Astrocyte of the spinal cord (primary cell): ENCODE measurements at regions not wholly inside any gene's neighbourhood (a gene's known extent, or its start where the extent isn't known, plus 50 kb on each side); places are given as distances from the start of the nearest gene placed in this dataset.
"Not testable (repeated sequence)": the region's sequence is repeated elsewhere in the genome, so short reads cannot be mapped to it uniquely, and the experiment has no call there.

ENCODE experiments used
- DNase-seq: peaks from one replicate; pipeline ENCODE4 v3.0.0; 2011; ENCODE audit warnings: low read depth, low spot score
- H3K4me3 ChIP-seq: 2 replicates; pipeline ENCODE4 v1.5.1; 2011; ENCODE audit warnings: low read depth, mild to moderate bottlenecking, low read length, moderate library complexity
- in situ Hi-C: cut with HindIII; loops from 2 replicates; pipeline ENCODE4 v1.10.0; 2017; ENCODE audit warnings: low sequenced_read_pairs
- TF ChIP-seq, protein P1 (sequence below): IDR thresholded peaks from 2 replicates; pipeline ENCODE4 v1.5.1; 2012; ENCODE audit warnings: low read depth, mild to moderate bottlenecking, low read length, inconsistent platforms

DNA sequence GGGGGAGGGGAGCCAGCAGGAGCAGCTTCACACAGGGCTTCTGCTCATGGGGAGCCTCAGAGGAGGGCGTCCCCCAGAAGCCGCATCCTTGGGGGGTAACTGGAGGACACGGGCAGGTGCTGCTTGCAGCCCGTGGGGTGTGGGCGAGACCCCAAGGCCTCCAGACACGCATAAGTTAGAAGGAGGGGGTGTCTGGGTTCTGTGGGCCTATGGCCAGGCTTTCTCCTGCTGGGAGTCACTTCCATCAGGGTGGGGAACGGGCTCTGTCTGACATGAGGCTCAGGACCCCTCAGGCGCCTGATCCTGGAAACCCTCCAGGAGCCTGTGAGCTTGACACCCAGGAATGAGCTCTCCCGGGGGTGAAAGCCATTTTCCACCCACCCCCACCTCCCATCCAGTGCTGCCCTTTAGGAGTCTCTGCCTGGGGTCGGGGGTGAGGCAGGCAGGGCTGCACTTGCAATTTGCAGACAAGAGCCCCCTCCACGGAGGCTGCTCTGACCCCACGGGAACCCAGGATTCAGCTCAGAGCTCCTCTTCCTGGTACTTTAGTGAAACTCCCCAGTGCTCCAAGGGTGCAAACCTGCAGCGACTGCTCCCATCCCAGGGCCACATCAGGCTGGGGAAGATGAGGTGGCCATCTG, 325.7 kb downstream of the ADGRD1 start:
- no peak for DNase-seq

DNA sequence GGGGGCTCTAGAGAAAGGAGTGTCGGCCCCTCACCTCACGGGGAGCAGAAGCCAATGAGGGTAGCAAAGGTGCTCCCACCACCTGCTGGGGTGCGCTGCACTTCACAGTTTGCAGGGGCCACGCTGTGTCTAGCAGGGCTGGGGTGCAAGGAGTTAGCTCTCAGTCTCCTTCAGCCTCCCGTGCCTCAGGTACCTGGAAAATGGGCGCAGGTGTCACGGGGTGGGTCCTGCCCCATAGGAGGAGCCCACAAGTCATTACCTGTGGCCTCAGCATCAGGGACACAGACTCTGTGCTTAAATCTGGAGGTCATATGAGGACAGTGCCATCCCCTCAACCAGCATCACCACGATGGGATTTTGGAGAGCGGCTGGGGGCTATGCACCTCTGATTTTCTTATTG, 326.7 kb downstream of the ADGRD1 start:
- no peak for DNase-seq
- TF ChIP-seq, protein P1, sequence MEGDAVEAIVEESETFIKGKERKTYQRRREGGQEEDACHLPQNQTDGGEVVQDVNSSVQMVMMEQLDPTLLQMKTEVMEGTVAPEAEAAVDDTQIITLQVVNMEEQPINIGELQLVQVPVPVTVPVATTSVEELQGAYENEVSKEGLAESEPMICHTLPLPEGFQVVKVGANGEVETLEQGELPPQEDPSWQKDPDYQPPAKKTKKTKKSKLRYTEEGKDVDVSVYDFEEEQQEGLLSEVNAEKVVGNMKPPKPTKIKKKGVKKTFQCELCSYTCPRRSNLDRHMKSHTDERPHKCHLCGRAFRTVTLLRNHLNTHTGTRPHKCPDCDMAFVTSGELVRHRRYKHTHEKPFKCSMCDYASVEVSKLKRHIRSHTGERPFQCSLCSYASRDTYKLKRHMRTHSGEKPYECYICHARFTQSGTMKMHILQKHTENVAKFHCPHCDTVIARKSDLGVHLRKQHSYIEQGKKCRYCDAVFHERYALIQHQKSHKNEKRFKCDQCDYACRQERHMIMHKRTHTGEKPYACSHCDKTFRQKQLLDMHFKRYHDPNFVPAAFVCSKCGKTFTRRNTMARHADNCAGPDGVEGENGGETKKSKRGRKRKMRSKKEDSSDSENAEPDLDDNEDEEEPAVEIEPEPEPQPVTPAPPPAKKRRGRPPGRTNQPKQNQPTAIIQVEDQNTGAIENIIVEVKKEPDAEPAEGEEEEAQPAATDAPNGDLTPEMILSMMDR = no peak
- in situ Hi-C loops = no loop called here
- no peak overlapping the region for H3K4me3 ChIP-seq

More for the DNA sequence above, 325.7 kb downstream of the ADGRD1 start:
- in situ Hi-C loops = no loop called here
- TF ChIP-seq, protein P1 = no peak
- H3K4me3 ChIP-seq = no peak overlapping the region

DNA sequence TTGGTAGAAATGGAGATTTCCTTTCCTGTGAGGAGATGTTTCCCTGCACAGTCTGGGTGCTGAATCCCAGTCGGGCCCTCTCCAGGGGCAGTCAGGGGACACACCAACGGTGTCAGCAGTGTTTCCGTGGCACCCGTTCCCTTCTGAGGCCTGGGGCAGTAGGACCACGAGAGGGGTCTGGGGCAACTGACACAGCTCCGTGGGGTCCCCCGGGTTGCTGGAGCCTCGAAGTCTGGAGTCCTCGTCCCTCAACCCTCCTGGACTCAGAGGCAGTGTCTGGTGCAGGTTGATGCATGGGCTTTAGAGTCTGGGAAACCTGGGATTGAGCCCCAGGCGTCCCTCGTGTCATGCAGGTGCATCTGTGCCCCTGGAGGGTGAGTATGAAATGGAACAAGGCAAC, 327.3 kb downstream of the ADGRD1 start:
- DNase-seq = no peak
- in situ Hi-C loops = no loop called here
- TF ChIP-seq, protein P1 = no peak
- no peak overlapping the region for H3K4me3 ChIP-seq

DNA sequence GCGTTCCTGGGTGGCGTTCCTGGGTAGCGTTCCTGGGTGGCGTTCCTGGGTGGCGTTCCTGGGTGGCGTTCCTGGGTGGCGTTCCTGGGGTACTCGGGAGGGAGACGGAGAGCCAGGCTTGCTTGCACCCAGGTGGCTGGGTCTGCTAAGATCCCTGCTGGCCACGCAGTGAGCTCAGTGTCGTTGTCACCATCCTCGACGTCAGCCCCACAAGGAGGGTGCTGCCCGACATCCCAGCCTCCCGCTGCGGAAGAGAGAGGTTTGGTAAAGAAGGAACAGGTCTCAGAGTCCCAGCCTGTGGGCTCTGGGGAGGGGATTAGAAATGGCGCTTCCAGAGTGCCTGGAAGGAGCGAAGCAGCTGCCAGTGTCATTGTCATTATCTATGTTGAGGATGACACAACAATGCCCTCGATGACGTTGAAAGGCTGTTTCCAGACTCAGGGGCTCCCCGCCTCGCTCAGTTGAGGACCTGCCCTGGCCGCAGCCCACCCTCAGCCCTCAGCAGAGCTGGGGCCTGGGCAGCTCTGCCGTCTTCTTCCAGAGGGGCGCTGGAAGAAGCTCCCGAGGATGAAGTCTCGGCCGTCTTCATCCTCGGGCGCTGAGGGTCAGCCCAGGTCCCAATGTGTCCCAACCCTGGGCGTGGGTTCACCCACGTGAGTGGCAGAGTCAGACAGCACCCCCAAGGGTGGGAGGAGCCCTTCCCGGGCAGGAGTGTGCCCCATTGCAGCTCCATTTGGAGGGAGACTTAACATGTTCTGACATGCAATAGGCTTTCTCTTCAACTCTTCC, 328.8 kb downstream of the ADGRD1 start:
- DNase-seq = no peak
- no peak overlapping the region for H3K4me3 ChIP-seq
- TF ChIP-seq, protein P1 = no peak
- in situ Hi-C loops = no loop called here

DNA sequence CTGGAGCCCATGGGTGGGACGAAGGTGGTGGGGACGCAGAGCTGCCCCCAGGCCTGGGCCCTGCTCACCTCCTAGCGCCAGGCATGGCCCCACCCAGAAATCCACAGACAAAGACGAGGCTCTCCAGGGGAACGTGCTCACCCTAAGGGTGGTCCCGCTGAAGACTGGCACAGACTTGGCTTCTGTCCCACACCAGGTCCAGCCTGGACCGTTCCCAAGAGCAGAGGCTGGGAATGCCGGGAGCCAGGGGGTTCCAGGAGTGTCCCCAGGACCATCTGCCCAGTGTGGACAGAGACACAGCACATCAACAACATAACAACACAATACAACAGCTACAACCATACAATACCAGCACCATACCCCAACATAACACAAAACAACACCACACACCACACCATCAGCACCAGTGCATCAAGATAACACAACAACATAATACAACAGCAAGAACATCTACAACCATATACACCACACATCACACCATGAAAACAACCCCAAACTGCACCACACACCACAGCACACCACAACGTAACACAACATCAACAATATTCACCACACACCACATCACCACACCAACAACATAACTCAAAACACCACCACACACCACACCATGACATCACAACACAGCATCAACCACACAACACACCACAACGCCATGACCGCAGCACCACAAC, 329.6 kb downstream of the ADGRD1 start:
- TF ChIP-seq, protein P1 = no peak
- in situ Hi-C loops = no loop called here
- no peak overlapping the region for H3K4me3 ChIP-seq
- no peak for DNase-seq

DNA sequence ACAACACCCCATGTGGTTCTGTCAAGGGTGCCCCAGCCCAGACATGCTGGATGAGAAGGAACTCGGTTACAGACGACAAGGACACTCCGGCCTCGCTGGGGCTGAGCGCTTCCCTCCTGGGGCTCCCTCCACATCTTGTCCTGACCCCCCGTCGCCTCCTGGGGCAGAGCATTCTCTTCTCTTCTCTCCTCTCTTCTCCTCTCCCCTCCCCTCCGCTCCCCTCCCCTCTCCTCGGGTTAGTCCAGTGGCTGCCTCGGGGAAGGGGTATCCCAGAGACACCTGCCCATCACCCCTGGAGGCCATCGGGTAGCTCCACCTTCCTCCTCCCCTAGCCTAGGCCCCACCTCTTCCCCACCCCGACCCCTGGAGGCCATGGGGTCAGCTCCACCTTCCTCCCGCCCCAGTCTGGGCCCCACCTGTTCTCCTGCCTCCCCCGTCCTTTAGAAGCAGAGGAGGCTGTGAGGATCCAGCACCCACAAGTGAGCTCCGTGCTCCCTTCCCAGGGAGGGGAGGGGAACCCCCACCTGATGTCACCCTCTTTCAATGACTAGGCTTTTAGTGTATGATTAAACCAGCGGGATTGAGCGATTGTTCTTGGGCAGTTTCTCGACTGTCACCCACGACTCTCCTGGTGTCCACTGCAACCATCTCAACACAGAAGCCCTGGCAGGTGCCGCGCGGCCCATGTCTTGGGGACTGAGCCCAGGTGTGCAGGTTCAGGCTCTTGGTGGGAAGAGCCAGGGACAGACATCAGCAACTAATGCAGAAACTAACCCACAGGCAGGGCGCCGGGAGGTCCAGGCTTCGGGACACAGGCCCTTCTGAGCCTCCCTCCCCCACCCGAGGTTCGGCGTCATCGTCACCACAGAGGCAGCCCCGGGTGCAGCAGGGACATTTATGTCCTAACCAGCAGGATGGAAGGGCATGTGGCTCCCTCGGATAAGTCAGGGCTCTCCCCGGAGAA, 330.4 kb downstream of the ADGRD1 start:
- in situ Hi-C loops, H3K4me3 ChIP-seq, DNase-seq: not testable (repeated sequence)

DNA sequence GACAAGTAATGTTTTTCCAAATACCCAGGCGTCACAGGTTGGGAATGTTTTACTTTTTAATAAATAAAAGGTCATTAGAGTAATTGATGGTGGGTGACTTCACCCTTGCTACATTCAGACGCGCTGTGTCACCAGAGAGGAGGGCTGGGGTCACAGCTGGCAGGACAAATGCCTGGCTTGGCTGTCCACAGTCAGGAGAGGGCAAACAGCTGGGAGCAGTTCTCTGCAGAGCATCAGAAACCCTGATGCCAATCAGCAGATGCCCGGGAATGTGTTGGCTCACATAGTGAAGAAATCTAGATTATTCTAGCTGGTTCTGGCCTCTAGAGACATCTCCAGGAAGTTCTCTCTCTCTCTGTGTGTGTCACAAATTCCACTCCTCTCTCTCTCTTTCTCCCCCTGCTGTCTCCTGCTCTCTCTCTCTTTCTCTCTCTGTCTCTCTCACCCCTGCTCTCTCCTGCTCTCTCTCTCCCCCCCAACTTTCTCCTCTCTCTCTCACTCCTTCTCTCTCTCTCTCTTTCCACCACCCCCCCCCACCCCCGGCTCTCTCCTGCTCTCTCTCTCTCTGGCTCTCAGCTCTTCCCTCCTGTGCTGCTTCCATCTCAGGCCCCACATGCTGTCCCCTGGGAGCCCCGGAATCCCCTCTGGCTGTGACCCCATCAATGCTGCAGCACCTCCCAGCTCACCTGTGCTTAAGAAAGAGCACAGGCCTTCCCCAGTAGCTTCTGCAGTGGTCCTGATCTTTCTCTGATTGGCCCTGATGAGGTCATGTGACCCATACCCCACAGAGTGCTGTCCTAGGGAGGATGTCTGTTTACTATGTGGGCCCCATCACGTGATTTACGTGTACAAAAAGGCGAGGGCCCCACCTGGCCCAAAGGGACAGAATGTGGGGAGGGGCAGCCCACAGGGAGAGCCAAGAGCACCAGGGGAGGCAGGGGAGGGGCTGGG, 331.5 kb downstream of the ADGRD1 start:
- in situ Hi-C loops, DNase-seq: not testable (repeated sequence)

DNA sequence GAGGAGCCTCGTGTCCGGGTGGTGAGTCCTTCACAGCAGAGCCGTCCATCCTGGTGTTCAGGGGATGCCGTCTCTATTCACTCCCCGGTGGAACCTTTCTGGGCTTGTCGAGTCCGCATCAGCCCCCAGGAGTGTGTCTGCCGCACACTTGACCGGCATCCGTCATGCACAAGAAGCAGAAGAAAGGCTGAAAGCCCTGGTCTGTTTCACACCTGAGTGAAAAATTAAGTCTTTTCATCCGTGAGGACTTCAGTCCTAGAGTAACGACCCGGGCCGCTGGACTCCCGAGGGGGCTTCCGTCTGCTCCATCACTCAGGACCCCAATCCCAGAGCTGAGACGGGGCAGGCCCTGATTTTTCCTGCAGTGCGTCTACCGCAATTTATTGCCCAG, 332.2 kb downstream of the ADGRD1 start:
- H3K4me3 ChIP-seq, in situ Hi-C loops, DNase-seq: not testable (repeated sequence)

More for the DNA sequence above, 331.5 kb downstream of the ADGRD1 start:
- not testable (repeated sequence) for H3K4me3 ChIP-seq

DNA sequence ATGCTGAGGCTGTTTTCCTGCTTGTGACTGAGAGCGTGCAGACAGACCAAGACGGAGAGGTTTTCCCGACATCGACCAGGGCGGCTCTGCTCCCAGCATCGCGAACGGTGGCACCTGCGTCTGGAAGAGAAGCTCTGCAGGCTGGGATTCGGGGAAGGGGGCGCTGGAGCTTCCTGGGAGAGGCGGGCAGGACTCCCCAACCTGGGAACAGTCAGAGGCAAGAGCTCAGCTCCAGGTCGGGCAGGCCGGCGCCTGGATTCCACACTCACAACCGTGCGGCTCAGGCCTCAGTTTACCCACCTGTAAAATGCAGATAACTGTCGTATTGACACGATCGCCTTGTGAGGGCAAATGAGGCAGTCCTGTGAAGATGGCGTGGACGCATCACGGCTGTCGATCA, 332.6 kb downstream of the ADGRD1 start:
- DNase-seq, in situ Hi-C loops, H3K4me3 ChIP-seq: not testable (repeated sequence)
